Lower leg skin (tissue), 4 donors: ENCODE measurements at regions not wholly inside any gene's neighbourhood (a gene's known extent, or its start where the extent isn't known, plus 50 kb on each side); places are given as distances from the start of the nearest gene placed in this dataset.
A peak's percentile ranks its signal among the peaks of the same experiment; 100 is the strongest.

Experiments
- DNase-seq, 2 donors: peaks; one replicate each; pipeline ENCODE4 v3.0.0-alpha.2; 2019; ENCODE audit warnings: low spot score in 2 of 2
- H3K4me3 ChIP-seq: fragments of 200-600 bp; sonication (generic); 2 replicates; pipeline ENCODE4 v1.5.1; 2017; ENCODE audit warnings: mild to moderate bottlenecking, low read depth; ENCODE audit not compliant: poor library complexity, severe bottlenecking
- CTCF ChIP-seq, 3 donors: fragments of 450-650 bp; IDR thresholded peaks; one replicate each; pipeline ENCODE4 v1.5.1; 2016; ENCODE audit warnings: antibody characterized with exemption in 3 of 3, mild to moderate bottlenecking in 3 of 3, moderate library complexity in 2 of 3
- POLR2A ChIP-seq, 2 donors: fragments of 450-650 bp; IDR thresholded peaks; one replicate each; pipeline ENCODE4 v1.6.1; 2016 to 2017; ENCODE audit warnings: antibody characterized with exemption in 2 of 2, mild to moderate bottlenecking in 1 of 2, moderate library complexity in 1 of 2
- WGBS, 2 donors: methylation state at CpG; one replicate each; pipeline ENCODE4 v1.1.5; 2018; 5-methylcytosine and 5-hydroxymethylcytosine counted together
- intact Hi-C: fragments of 100-400 bp; cut with DNase I; formaldehyde crosslinking; loops from one replicate; pipeline ENCODE4 v1.15.0; 2023; ENCODE audit warnings: low total_unique reads

GRCh38 chr2:217669831-217670230, 333.0 kb downstream of the TNS1 start:
- intact Hi-C loops: no loop called here
- 81 to 83% methylated on average over 3 of the region's 3 CpGs for WGBS, 2 donors
- no peak overlapping the region for H3K4me3 ChIP-seq
- DNase-seq: no peak
- TF ChIP-seq CTCF (IDR thresholded peaks at IDR 0.05) (no peak), POLR2A (IDR thresholded peaks at IDR 0.05) (no peak)

DNA sequence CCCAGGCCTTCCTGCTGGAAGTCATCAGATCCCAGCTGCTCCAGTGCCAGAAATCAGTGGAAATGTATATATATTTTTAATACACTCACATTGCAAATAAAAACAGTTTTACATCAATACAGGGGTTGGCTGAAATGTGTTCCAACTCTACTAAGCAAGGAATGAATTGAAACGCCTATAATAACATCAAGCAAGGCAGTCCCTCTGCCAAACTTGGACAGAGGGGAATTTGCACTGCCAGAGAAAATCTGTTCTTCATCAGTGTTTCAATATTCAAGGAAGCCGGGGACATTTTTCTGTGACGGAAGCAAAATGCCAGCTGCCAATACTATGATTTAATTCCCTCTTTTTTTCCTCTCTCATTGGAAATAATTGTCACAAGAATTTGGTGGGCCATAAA, 335.3 kb downstream of the TNS1 start:
- 45 to 60% methylated on average over 3 of the region's 3 CpGs for WGBS, 2 donors

DNA sequence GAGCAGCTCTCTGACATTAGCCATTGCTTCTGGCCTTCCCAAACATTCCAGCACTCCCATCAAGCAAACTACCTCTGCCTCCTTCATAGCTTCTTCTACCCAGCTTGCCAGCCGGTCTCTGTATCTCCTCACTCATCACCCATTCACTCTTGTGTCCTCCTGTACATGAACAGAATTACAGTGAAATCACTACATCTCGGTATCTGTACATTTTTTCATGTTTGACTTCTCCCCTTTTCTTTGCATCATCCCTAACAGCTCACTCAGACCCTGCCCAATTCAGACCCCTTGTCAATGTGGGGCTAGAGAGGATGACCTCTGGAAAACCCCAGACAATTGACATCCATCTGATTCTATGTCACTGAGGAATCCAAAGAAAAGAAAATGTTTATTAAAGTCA, 335.8 kb downstream of the TNS1 start:
- intact Hi-C loops: no loop called here
- no peak for TF ChIP-seq POLR2A (IDR thresholded peaks at IDR 0.05)
- TF ChIP-seq CTCF (IDR thresholded peaks at IDR 0.05): no peak
- no peak for DNase-seq
- no peak overlapping the region for H3K4me3 ChIP-seq
- 77 to 84% methylated on average over 2 of the region's 2 CpGs for WGBS, 2 donors

More for the DNA sequence above, 335.3 kb downstream of the TNS1 start:
- no peak overlapping the region for H3K4me3 ChIP-seq
- peak in 1 of 2 donors; percentile 48 for DNase-seq
- TF ChIP-seq CTCF (IDR thresholded peaks at IDR 0.05) (no peak), POLR2A (IDR thresholded peaks at IDR 0.05) (no peak)
- intact Hi-C loops: no loop called here

DNA sequence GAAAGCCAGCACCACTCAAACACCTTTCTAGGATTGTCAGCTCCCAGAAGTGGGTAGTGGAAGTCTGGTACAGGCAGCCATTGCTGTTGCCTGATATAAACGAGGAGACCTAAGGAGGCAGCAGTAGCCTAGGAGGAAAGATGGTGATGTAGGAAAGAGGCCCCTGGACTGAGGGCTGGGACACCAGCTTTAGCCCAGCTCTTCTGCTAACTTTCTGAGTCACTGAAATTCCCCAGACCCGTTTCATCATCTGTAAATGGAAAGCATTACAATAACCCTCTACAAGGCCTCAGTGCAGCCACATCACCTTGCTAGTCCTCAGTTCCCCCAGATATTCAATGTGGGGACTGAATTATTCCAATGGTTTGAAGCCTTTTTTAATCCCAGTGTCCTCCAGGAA, 336.5 kb downstream of the TNS1 start:
- TF ChIP-seq POLR2A (IDR thresholded peaks at IDR 0.05): no peak
- TF ChIP-seq CTCF (IDR thresholded peaks at IDR 0.05): no peak
- no peak overlapping the region for H3K4me3 ChIP-seq
- no peak for DNase-seq
- intact Hi-C loops: no loop called here
- WGBS, 2 donors: 63 to 70% methylated on average over 2 of the region's 2 CpGs

- no peak for DNase-seq
- H3K4me3 ChIP-seq: no peak overlapping the region
- WGBS, 2 donors: 58 to 65% methylated on average over 2 of the region's 2 CpGs
- TF ChIP-seq POLR2A (IDR thresholded peaks at IDR 0.05) (no peak), CTCF (IDR thresholded peaks at IDR 0.05) (no peak)
- intact Hi-C loops: no loop called here
Measured at GRCh38 chr2:217664761-217665160, 338.0 kb downstream of the TNS1 start.

GRCh38 chr2:217662984-217663602, 339.7 kb downstream of the TNS1 start:
- intact Hi-C loops: no loop called here
- H3K4me3 ChIP-seq: no peak overlapping the region
- 72 to 82% methylated on average over 3 of the region's 3 CpGs for WGBS, 2 donors
- no peak for DNase-seq
- TF ChIP-seq CTCF (IDR thresholded peaks at IDR 0.05): no peak
- TF ChIP-seq POLR2A (IDR thresholded peaks at IDR 0.05): no peak
